Transverse colon (tissue), 4 donors: ENCODE measurements at regions not wholly inside any gene's neighbourhood (a gene's known extent, or its start where the extent isn't known, plus 50 kb on each side); places are given as distances from the start of the nearest gene placed in this dataset.

Experiments used
- EP300 ChIP-seq: sonication (generic); formaldehyde crosslinking; IDR thresholded peaks from one replicate; pipeline ENCODE4 v1.6.1; 2017; ENCODE audit warnings: antibody characterized with exemption, low read depth
- POLR2A ChIP-seq: fragments of 450-650 bp; IDR thresholded peaks from one replicate; pipeline ENCODE4 v1.6.1; 2016; ENCODE audit warnings: antibody characterized with exemption, mild to moderate bottlenecking, moderate library complexity
- POLR2AphosphoS5 ChIP-seq, 3 donors: sonication (generic); formaldehyde crosslinking; IDR thresholded peaks; one replicate each; pipeline ENCODE4 v1.6.1; 2016; ENCODE audit warnings: antibody characterized with exemption in 3 of 3
- TF ChIP-seq, protein P1 (sequence below), 5 experiments: fragments of 200-600 bp in 3 of 5; fragments of 450-650 bp in 2 of 5; sonication (generic) in 3 of 5; IDR thresholded peaks; 1 replicate in 2 of 5; 2 replicates in 3 of 5; pipeline ENCODE4 v1.5.1; 2016 to 2017; ENCODE audit warnings: antibody characterized with exemption in 5 of 5, inconsistent platforms in 3 of 5, mild to moderate bottlenecking in 2 of 5, moderate library complexity in 1 of 5

DNA sequence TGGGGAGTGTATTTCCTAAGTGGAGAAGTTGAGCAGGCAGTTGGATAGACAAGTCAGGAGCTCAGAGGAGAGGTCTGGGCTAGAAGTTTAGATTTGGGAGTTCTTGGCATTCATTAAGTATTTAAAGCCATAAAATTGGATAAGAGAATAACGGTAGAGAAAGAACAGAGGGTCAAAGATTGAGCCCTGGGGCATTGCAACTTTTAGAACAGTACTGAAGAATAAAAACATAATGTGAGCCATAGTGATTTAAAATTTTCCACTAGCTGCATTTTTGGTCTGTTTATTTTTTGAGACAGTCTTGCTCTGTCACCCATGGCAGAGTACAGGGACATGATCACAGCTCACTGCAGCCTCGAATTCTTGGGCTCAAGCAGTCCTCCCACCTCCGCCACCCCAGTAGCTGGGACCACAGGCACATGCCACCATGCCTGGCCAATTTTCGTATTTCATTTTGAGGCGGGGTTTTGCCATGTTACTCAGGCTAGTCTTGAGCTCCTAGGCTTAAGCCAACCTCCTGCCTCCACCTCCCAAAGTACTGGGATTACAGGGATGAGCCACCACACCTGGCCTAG lies 85.9 kb upstream of the SOX13 start:
- TF ChIP-seq, protein P1, sequence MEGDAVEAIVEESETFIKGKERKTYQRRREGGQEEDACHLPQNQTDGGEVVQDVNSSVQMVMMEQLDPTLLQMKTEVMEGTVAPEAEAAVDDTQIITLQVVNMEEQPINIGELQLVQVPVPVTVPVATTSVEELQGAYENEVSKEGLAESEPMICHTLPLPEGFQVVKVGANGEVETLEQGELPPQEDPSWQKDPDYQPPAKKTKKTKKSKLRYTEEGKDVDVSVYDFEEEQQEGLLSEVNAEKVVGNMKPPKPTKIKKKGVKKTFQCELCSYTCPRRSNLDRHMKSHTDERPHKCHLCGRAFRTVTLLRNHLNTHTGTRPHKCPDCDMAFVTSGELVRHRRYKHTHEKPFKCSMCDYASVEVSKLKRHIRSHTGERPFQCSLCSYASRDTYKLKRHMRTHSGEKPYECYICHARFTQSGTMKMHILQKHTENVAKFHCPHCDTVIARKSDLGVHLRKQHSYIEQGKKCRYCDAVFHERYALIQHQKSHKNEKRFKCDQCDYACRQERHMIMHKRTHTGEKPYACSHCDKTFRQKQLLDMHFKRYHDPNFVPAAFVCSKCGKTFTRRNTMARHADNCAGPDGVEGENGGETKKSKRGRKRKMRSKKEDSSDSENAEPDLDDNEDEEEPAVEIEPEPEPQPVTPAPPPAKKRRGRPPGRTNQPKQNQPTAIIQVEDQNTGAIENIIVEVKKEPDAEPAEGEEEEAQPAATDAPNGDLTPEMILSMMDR (IDR thresholded peaks at IDR 0.05), result no peak
- TF ChIP-seq POLR2A (no peak), POLR2AphosphoS5 (IDR thresholded peaks at IDR 0.05) (no peak), EP300 (no peak)
